ENCODE measurements at regions not wholly inside any gene's neighbourhood (a gene's known extent, or its start where the extent isn't known, plus 50 kb on each side); places are given as distances from the start of the nearest gene placed in this dataset.

DNA sequence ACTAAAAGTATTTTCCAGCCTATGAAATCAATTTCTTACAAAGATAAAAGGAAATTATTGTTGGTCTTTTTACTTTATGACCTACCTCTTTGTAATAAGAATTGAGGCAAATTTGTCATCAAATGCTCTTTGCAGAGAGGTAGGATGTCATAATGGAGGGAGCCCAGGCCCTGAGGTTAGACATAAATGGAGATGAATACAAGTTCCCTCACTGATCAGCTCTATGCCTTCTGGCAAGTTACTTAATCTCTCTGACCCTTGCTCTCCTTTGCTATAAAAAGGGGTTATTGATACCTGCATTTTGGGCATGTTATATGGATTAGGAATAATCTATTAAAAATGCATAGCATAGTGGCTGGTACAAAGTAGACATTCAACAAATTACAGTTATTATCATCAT lies 146.9 kb upstream of the KRR1 start:
- TF ChIP-seq ZNF571 (tag by site-specific recombination; IDR thresholded peaks at IDR 0.05) (no peak), ZNF292 (tag by site-specific recombination; IDR thresholded peaks at IDR 0.05; ENCODE audit: borderline replicate concordance, low read depth) (no peak), ZNF791 (tag by site-specific recombination; IDR thresholded peaks at IDR 0.05) (no peak), ZBTB8A (tag by site-specific recombination; IDR thresholded peaks at IDR 0.05) (no peak), ZNF23 (tag by site-specific recombination; IDR thresholded peaks at IDR 0.05; ENCODE audit: borderline replicate concordance) (no peak), KLF9 (tag by site-specific recombination; IDR thresholded peaks at IDR 0.05; ENCODE audit: low read depth) (no peak)
- TF ChIP-seq, protein P1, sequence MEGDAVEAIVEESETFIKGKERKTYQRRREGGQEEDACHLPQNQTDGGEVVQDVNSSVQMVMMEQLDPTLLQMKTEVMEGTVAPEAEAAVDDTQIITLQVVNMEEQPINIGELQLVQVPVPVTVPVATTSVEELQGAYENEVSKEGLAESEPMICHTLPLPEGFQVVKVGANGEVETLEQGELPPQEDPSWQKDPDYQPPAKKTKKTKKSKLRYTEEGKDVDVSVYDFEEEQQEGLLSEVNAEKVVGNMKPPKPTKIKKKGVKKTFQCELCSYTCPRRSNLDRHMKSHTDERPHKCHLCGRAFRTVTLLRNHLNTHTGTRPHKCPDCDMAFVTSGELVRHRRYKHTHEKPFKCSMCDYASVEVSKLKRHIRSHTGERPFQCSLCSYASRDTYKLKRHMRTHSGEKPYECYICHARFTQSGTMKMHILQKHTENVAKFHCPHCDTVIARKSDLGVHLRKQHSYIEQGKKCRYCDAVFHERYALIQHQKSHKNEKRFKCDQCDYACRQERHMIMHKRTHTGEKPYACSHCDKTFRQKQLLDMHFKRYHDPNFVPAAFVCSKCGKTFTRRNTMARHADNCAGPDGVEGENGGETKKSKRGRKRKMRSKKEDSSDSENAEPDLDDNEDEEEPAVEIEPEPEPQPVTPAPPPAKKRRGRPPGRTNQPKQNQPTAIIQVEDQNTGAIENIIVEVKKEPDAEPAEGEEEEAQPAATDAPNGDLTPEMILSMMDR (tag by site-specific recombination; IDR thresholded peaks at IDR 0.05) = no peak
